HS-27A (cell line): ENCODE measurements at regions not wholly inside any gene's neighbourhood (a gene's known extent, or its start where the extent isn't known, plus 50 kb on each side); places are given as distances from the start of the nearest gene placed in this dataset.

Source experiments
- DNase-seq: peaks from one replicate; pipeline ENCODE4 v3.0.0-alpha.2; 2012; ENCODE audit warnings: low read depth, missing footprints

- no peak for DNase-seq
These were observed 193.0 kb upstream of the TSHZ2 start for GRCh38 chr20:52779125-52779524.

GRCh38 chr20:52777171-52777570, 195.0 kb upstream of the TSHZ2 start:
- DNase-seq = no peak

DNA sequence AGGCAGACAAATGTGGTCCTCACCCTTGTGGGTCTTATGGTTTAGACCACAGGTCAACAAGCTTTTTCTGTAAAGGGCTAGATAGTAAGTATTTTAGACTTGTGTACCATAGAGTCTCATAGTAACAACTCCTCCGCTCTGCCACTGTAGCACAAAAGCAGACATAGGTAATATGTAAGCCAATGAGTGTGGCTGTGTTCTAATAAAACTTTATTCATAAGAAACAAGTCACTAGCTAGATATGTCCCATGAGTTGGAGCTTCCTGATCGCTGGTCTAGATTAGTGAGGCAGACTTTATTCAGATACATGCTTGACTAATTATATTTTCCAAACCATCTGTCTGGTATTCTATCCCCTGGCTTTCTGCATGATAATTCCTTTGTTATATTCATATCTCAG, 196.4 kb upstream of the TSHZ2 start:
- no peak for DNase-seq

DNA sequence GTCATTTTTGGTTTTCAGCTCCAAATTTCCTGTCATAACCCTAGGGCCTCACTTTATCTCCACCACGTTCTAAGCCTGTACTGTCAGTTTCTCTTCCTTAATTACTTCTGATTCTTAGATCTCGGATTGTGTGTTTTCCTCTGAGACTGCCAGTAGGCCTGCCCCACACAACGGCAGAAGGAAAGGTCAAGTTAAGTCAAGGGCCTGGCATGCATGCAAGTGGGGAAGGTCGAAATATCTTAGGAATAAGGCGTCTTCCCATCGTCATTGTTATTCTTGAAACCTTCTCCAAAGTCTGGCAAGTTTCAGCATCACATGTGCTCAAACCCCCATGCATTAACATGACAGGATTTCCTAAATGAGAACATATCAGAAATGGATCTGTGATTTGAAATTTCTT, 203.5 kb upstream of the TSHZ2 start:
- no peak for DNase-seq

- no peak for DNase-seq
These were observed 205.3 kb upstream of the TSHZ2 start for GRCh38 chr20:52766645-52767435.

GRCh38 chr20:52763321-52763853, 208.8 kb upstream of the TSHZ2 start:
- DNase-seq = no peak

DNA sequence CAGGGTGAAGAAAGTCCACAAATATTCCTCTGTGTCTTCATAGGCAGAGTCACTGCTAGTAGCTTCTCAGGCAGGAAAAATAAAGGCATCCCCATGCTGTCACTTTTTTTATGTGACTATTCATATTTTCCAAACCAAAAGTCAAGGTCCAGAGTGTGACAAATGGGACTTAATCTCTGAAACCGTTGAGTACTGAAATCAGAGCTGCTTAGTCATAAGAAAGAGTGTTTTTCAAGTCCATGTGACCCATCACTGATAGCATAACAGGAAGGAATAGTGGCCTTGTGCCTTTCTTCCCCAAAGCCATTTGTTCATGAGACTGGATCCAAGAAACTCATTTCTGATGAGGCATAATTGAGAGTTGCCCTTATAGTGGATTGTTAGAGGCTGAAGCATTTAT, 210.3 kb upstream of the TSHZ2 start:
- no peak for DNase-seq

- DNase-seq = no peak
These were observed 211.4 kb upstream of the TSHZ2 start for GRCh38 chr20:52760791-52761190.

- no peak for DNase-seq
These were observed 214.7 kb upstream of the TSHZ2 start for GRCh38 chr20:52757411-52757810.

GRCh38 chr20:52755744-52756143, 216.4 kb upstream of the TSHZ2 start:
- DNase-seq = no peak

GRCh38 chr20:52754366-52754765, 217.8 kb upstream of the TSHZ2 start:
- DNase-seq = no peak

- DNase-seq = no peak
These were observed 220.1 kb upstream of the TSHZ2 start for GRCh38 chr20:52752023-52752422.

- no peak for DNase-seq
These were observed 220.6 kb upstream of the TSHZ2 start for GRCh38 chr20:52751571-52751970.

- no peak for DNase-seq
These were observed 222.2 kb upstream of the TSHZ2 start for GRCh38 chr20:52749938-52750337.

DNA sequence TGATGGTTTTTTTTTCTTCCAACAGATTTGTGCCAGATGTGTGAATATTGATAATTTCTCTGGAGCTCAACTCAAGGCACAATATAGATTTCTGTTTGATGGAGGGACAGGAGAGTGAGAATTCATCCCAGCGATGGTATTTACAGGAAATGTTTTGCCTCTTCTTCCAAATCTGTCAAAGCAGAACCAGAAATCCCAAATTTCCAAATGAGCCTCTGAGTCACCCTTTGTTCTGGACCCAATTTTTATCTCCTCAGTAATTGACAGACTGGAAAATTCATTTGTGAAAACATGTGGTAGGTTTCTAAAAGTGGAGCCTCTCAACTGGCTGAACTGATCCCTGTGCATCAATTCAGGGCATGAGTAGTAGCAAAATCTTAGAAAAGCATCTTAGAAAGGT, 223.2 kb upstream of the TSHZ2 start:
- no peak for DNase-seq

GRCh38 chr20:52748285-52748932, 223.7 kb upstream of the TSHZ2 start:
- no peak for DNase-seq

- no peak for DNase-seq
These were observed 224.3 kb upstream of the TSHZ2 start for GRCh38 chr20:52747845-52748284.

- no peak for DNase-seq
These were observed 225.4 kb upstream of the TSHZ2 start for GRCh38 chr20:52746770-52747169.

DNA sequence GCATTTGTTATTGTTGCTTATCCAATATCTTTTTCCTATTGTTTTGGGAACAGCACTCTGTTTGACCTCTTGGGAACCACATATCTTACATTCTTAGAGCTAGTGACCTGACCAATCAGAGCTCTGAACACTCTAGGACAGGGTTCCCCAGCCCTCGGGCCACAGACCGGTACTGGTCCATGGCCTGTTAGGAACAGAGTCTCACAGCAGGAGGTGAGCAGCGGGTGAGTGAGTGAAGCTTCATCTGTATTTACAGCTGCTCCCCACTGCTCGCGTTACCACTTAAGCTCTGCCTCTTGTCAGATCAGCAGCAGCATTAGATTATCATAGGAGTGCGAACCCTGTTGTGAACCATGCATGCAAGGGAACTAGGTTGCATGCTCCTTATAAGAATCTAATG, 226.0 kb upstream of the TSHZ2 start:
- DNase-seq = no peak

GRCh38 chr20:52744441-52744840, 227.7 kb upstream of the TSHZ2 start:
- DNase-seq = no peak

GRCh38 chr20:52738081-52738480, 234.1 kb upstream of the TSHZ2 start:
- DNase-seq = no peak

- no peak for DNase-seq
These were observed 235.7 kb upstream of the TSHZ2 start for GRCh38 chr20:52736507-52736906.

DNA sequence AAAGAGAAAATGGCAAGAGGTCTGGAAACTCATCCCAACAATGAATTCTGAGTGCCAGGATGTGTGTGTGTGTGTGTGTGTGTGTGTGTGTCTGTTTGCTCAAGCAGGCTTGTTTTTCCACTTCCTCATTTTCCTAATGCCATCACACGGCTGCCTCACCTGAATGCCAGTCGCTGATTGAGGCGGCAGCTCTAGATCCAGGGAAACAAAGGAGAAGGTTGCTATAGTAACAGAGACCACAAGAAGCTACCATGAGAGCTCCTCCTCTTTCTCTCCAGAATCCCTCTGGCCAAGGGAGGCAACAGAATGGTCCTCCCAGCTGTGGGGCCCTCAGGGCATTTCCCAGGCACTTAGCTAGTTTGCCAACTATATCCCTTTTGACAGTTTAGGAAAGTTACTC, 241.1 kb upstream of the TSHZ2 start:
- no peak for DNase-seq
